ENCODE measurements at regions not wholly inside any gene's neighbourhood (a gene's known extent, or its start where the extent isn't known, plus 50 kb on each side); places are given as distances from the start of the nearest gene placed in this dataset.
"Not testable (repeated sequence)": the region's sequence is repeated elsewhere in the genome, so short reads cannot be mapped to it uniquely, and the experiment has no call there.

- not testable (repeated sequence) for TF ChIP-seq POLR2A (IDR thresholded peaks at IDR 0.05); CTCF (IDR thresholded peaks at IDR 0.05 in 8 of 11, conservative IDR thresholded peaks at IDR 0.05 in 3 of 11); POLR2AphosphoS5 (IDR thresholded peaks at IDR 0.05)
Measured at GRCh38 chr2:97301771-97302170, 188.8 kb downstream of the ANKRD36 start.

Data from spleen (tissue), 7 donors.